NCI-H446 treated with DMSO at 0.1 percent for 48 hours (cell line): ENCODE measurements at regions not wholly inside any gene's neighbourhood (a gene's known extent, or its start where the extent isn't known, plus 50 kb on each side); places are given as distances from the start of the nearest gene placed in this dataset.
"Not testable (repeated sequence)": the region's sequence is repeated elsewhere in the genome, so short reads cannot be mapped to it uniquely, and the experiment has no call there.

ENCODE experiments used
- DNase-seq: peaks from one replicate; lab custom pipeline; 2025; lab: John Stamatoyannopoulos, UW

- DNase-seq, result not testable (repeated sequence)
These were observed 101.2 kb upstream of the CADM1 start for GRCh38 chr11:115605397-115605796.

DNA sequence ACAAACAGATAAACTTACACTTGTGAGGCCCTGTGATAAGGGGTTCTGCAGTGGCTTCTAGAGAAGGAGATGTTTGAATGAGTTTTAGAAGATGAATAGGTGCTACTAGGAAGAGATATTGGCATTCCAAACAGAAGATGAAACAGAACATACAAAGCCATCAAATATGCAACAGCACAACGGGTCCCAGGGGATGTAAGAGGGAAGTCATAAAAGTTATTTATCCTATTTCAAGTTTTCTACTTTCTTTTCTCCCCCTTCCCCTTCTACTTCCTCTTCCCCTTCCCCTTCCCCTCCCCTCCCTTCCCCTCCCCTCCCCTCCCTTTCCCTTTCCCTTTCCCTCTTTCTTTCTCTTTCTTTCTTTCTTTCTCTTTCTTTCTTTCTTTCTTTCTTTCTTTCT is 94.9 kb upstream of the CADM1 start:
- no peak for DNase-seq

- DNase-seq, result no peak
These were observed 94.2 kb upstream of the CADM1 start for GRCh38 chr11:115598257-115598901.

- DNase-seq, result no peak
These were observed 87.2 kb upstream of the CADM1 start for GRCh38 chr11:115591380-115591779.

GRCh38 chr11:115590254-115590653 is 86.0 kb upstream of the CADM1 start:
- no peak for DNase-seq

- DNase-seq, result no peak
These were observed 83.6 kb upstream of the CADM1 start for GRCh38 chr11:115587718-115588342.

- DNase-seq, result no peak
These were observed 81.3 kb upstream of the CADM1 start for GRCh38 chr11:115585361-115586024.

GRCh38 chr11:115581871-115582639 is 77.8 kb upstream of the CADM1 start:
- no peak for DNase-seq

DNA sequence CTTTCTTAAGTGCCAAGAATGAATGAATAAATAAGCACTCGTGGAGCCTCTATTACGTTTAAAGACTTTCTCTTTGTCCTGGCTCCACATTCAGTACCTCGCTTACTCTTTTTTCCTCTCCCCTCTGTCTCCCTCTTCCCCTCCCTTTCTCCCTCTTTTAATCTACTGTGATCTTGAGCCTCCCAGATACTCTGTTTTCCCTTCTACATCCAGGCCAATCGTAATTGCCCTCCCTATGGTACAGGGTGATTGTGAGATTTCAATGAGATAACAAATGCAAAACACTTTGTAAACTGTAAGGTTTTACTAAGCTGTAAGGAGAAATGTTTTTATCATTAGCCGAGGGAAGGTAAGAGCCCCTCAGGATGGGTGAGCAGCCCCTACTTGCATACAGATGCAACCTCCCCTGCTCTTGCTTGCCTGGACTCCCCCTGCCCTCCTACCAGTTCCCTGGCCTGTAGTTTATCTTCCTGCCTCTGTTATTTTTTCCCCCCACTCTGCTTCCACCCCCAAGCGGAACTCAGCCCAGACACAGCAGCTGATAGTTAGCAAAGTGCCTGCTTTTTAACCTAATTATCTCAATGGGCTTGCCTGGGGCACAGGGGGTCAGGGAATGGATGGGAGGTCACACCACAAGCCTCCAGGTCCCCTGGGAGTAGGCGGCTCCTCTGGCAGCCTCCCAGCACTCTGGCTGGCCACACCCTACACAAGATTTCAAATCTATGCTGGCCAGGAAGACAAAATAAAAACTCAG is 76.9 kb upstream of the CADM1 start:
- DNase-seq, result no peak

DNA sequence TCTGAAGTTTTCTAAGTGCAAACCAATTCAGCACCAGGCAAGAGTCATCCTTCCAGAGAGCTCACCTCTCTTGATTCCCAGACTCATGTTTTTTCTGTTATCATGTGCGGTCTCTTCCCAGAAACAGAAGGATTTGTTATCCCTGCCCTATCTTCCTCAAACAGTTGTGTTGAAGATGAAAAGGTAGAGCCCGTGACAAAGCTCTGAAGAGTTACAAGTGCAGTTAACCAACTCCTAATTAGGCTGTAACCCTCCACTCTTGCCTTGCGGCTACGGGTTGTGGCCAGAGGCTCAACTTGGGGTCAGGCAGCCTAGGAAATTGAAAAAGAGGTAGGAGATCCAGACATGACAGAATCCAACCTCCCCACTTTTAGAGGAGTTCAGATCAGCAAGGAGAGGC is 76.2 kb upstream of the CADM1 start:
- no peak for DNase-seq

- DNase-seq, result no peak
These were observed 75.1 kb upstream of the CADM1 start for GRCh38 chr11:115579181-115579825.

- DNase-seq, result no peak
These were observed 74.1 kb upstream of the CADM1 start for GRCh38 chr11:115578275-115578674.

DNA sequence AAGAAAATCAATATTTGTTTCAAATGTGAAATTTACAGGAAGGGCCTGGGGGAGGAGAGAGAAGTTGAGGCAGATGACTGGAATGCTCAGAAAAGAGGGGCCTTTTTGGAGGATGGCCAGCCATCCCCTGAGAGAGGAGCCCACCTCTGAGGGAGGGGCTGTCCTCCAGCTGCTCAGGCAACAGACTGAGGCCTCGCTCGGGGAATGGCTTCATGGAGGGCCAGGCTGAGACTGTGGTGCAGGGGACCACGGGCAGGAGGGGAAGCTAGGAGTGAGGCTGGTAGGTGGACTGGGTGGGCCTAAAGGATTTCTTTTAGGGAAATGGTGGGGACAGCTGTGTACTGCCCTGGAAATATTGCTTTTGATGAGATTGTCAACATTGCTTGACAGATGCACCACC is 73.5 kb upstream of the CADM1 start:
- no peak for DNase-seq

DNA sequence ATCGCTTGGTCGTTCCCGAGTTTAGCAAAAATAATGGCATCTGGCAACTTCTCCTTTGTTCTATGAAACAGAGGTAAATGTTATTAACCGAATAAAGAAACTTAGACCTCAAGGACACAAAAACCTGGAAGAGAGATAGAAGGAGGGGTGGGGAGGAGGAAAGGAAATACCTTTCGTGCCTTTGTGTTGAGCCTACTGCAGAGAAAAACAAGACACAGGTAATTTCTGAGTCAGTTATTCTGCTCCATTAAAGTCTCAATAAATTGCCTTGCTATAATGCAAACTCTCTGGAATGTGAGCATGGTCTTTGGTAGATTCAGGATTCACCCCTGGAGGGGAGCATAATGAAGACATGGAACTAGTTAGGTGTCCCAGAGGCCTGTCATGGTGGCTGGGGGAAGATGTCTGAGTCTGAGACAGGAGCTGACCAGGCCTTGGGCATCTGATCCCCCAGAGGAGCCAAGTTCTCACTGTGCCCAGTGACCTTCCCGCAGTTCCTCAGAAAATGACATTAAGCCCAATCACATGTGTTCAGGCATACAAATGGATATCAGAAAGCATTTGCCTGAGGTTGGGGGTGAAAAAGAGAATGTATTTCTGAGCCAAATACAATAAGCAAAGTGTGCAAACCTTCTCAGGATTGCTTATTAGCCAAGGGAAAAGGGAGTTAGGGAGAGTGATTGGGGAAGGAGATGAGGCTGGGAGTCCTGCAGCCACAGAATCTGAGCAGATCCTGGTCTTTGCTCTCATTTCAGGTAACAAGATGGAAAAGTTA is 72.6 kb upstream of the CADM1 start:
- no peak for DNase-seq

DNA sequence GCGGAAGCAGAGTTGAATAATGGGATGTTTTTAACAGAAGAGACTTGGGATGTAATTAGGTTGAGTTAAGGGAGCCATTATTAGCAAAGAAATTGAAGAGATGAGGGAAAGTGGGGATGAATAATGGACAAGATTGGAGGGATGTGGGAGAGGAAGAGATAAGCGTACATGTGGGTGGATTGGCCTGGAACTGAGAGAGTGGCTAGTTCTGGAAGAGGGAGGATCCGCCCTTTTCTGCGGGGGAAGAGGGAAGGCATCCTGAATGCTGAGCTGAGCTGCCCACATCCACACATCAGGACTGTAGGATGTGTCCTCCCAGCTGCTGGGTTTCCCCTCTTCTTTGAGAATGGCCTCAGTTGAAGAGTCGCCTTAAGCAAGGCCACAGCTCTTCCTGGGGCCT is 68.3 kb upstream of the CADM1 start:
- DNase-seq, result no peak

DNA sequence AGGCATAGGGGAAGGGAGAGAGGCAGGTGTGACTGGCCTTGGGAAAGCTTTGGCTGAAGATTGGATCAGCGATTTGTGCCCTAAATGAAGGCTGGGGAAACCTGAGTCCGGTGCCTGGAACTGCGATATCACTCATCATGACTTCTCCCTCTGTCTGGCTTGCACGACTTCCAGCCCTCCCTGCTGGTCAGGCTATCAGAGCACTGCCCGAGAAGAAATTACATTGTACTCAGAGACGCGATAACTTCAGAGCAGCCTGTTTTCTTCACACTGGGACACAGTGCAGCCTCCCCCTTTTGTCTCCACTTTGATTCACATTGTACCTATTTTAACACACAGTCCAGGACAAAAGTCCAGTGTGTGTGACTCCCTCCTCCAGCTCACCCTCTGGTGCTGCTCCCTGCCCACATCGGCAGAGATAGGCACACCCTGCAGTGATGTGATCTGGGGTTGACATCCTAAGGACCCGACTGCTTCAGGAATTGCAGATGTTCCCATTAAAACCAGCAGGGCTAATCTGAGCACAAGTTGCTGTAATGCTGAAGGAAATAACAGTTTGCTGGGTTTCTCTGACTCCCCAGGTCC is 62.1 kb upstream of the CADM1 start:
- no peak for DNase-seq

DNA sequence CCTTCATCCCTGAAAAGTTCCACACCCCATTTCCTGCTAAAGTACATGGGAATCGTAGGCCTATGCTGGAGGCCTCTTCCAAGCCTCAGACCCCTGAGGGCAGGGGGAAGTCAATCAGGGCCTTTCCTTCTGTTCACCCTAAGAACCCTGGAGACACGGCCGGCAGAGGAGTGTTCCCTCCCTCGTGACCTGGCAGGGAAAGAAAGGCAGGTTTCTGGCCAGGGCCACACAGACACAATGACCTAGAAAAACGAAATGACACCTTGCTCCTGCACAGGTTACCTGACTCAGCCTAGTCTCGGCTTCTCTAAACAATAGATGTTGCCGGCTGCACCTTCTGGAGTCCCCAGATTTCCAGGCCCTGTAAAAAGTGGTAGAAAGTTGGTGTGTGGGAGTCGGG is 60.6 kb upstream of the CADM1 start:
- DNase-seq, result no peak

- DNase-seq, result no peak
These were observed 56.9 kb upstream of the CADM1 start for GRCh38 chr11:115561116-115561515.

DNA sequence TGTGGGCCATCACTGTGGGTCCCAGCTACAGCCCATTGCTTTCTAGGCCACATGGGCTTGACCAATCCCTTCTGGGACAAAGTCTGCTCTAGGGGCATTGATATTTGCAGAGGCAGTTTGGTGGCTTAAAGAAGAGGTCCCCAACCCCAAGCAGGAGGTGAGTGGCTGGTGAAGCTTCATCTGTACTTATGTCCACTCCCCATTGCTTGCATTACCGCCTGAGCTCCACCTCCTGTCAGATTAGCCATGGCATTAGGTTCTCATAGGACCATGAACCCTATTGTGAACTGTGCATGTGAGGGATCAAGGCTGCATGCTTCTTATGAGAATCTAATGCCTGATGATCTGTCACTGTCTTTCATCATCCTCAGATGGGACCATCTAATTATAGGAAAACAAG is 54.4 kb upstream of the CADM1 start:
- DNase-seq, result no peak

DNA sequence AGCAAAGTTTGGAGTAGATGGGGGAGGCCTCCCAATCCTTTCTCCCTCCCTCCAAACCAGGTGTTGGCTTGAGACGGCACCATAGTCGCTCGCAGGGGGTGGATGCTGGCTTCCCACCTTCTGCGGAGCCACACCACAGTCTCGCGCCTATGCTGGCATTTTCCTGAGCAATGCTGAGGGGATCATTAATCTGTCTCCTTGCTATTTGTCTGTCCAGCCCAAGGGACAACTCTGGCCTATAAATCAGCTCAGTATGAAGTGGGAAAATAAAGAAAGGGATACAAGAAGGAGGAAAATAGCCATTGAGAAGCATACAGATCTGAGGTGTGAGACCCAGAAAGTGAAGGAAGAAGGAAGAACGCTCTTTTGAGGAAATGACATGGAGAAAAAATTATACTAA is 53.5 kb upstream of the CADM1 start:
- DNase-seq, result no peak
